NB4 (cell line): ENCODE measurements at regions not wholly inside any gene's neighbourhood (a gene's known extent, or its start where the extent isn't known, plus 50 kb on each side); places are given as distances from the start of the nearest gene placed in this dataset.

ENCODE experiments used
- DNase-seq: peaks from one replicate; pipeline ENCODE4 v3.0.0; 2010; ENCODE audit warnings: low read depth
- H3K4me3 ChIP-seq: one replicate; pipeline ENCODE4 v1.5.1; 2011; ENCODE audit warnings: mild to moderate bottlenecking, low read depth, low read length, moderate library complexity
- CTCF ChIP-seq: IDR thresholded peaks from one replicate; pipeline ENCODE4 v1.5.1; 2012; ENCODE audit warnings: low read depth, low read length
- MAX ChIP-seq: IDR thresholded peaks from 2 replicates; pipeline ENCODE4 v1.6.1; 2011; ENCODE audit warnings: low read depth, low read length
- MYC ChIP-seq: IDR thresholded peaks from 2 replicates; pipeline ENCODE4 v1.6.1; 2011; ENCODE audit warnings: low read depth, low read length
- POLR2A ChIP-seq: IDR thresholded peaks from 2 replicates; pipeline ENCODE4 v1.6.1; 2011; ENCODE audit warnings: mild to moderate bottlenecking; ENCODE audit not compliant: insufficient read length; ENCODE audit errors: extremely low read depth

- DNase-seq: no peak
- H3K4me3 ChIP-seq: no peak overlapping the region
- TF ChIP-seq CTCF (no peak), MAX (no peak), POLR2A (no peak), MYC (no peak)
These were observed 78.2 kb downstream of the HRH4 start for GRCh38 chr18:24538414-24539264.

- no peak overlapping the region for H3K4me3 ChIP-seq
- peak; percentile 42 for DNase-seq
- TF ChIP-seq CTCF (no peak), MAX (no peak), MYC (no peak)
These were observed 79.6 kb downstream of the HRH4 start for GRCh38 chr18:24539866-24540617.

- no peak overlapping the region for H3K4me3 ChIP-seq
These were observed 80.5 kb downstream of the HRH4 start for GRCh38 chr18:24540896-24541295.

GRCh38 chr18:24543086-24543794 lies 82.8 kb downstream of the HRH4 start:
- DNase-seq: no peak
- TF ChIP-seq MAX (no peak), POLR2A (no peak), MYC (no peak), CTCF (no peak)
- H3K4me3 ChIP-seq: no peak overlapping the region

More at GRCh38 chr18:24540896-24541295, 80.5 kb downstream of the HRH4 start:
- DNase-seq: no peak
- no peak for TF ChIP-seq MAX
- TF ChIP-seq MYC: no peak
- no peak for TF ChIP-seq CTCF
- no peak for TF ChIP-seq POLR2A

- TF ChIP-seq CTCF (peak; percentile 5), POLR2A (no peak)
- H3K4me3 ChIP-seq: no peak overlapping the region
- peak; percentile 36 for DNase-seq
These were observed 83.5 kb downstream of the HRH4 start for GRCh38 chr18:24543795-24544498.
